ENCODE measurements at regions not wholly inside any gene's neighbourhood (a gene's known extent, or its start where the extent isn't known, plus 50 kb on each side); places are given as distances from the start of the nearest gene placed in this dataset.

DNA sequence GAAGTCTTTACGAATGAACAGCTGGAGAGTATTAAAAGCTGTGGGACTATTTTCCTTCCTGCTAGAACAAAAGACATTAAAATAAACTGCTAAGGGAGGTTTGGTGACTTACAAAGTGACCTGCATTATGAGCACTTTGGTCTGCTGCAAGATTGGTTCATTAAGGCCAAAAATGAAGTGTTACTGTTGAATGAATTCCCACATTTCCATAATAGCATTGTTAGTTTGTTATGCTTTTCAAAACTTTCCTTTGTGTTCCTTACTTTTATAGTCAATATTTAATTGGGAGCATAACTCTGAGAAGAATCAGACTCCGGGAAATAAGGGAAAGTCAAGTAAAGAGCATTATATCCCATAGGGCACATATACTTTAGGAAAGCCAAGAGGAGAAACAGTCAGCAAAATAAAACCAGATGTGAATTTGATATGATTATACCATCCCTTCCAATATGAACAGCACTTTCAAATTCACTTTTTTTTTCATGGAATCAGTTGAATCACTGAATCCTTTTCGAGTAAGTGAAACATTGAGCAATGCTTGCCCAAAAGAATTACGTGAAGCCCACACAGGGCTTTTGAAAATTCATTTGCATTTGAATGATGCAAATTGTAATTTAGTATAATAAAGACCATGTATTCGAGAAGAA is 112.6 kb downstream of the KCTD12 start:
- TF ChIP-seq POLR2A (IDR thresholded peaks at IDR 0.05; ENCODE audit: low read depth, low read length): no peak
- no peak for TF ChIP-seq SPI1 (IDR thresholded peaks at IDR 0.05; ENCODE audit: low read depth, low read length)
- no peak for TF ChIP-seq POLR2AphosphoS5 (IDR thresholded peaks at IDR 0.05; ENCODE audit: low read depth, low read length)
- no peak for TF ChIP-seq TAF1 (IDR thresholded peaks at IDR 0.05; ENCODE audit: low read depth, low read length)
- TF ChIP-seq POU2F2 (IDR thresholded peaks at IDR 0.05; ENCODE audit: low read depth, low read length): no peak
